H1 (cell line): ENCODE measurements at regions not wholly inside any gene's neighbourhood (a gene's known extent, or its start where the extent isn't known, plus 50 kb on each side); places are given as distances from the start of the nearest gene placed in this dataset.

Source experiments
- EP300 ChIP-seq, 2 experiments: IDR thresholded peaks; 1 replicate in 1 of 2; 2 replicates in 1 of 2; pipeline ENCODE4 v1.6.1; 2011 to 2012; ENCODE audit warnings: low read depth in 2 of 2, low read length in 2 of 2, mild to moderate bottlenecking in 2 of 2, borderline replicate concordance in 1 of 2, inconsistent platforms in 1 of 2, moderate library complexity in 1 of 2
- EZH2 ChIP-seq: fragments of 200-600 bp; sonication (generic); IDR thresholded peaks from 2 replicates; pipeline ENCODE4 v1.7.1; 2012; ENCODE audit warnings: low read depth, mild to moderate bottlenecking, moderate library complexity, low read length, inconsistent platforms; ENCODE audit not compliant: severe bottlenecking
- POLR2A ChIP-seq, 2 experiments: IDR thresholded peaks; 1 replicate in 1 of 2; 2 replicates in 1 of 2; pipeline ENCODE4 v1.6.1; 2011; ENCODE audit warnings: low read depth in 2 of 2, low read length in 2 of 2, mild to moderate bottlenecking in 2 of 2; ENCODE audit errors: control extremely low read depth in 1 of 2
- SRF ChIP-seq: IDR thresholded peaks from 2 replicates; pipeline ENCODE4 v1.6.1; 2011; ENCODE audit warnings: mild to moderate bottlenecking, low read depth, low read length, moderate library complexity
- TF ChIP-seq, protein P1 (sequence below), 3 experiments: IDR thresholded peaks; 1 replicate in 2 of 3; 2 replicates in 1 of 3; pipeline versions ENCODE4 v1.5.1 to v1.6.1; 2011; ENCODE audit warnings: low read length in 3 of 3, mild to moderate bottlenecking in 3 of 3, inconsistent platforms in 2 of 3, low read depth in 1 of 3, moderate library complexity in 1 of 3; ENCODE audit not compliant: insufficient read depth in 1 of 3; ENCODE audit errors: control extremely low read depth in 1 of 3

DNA sequence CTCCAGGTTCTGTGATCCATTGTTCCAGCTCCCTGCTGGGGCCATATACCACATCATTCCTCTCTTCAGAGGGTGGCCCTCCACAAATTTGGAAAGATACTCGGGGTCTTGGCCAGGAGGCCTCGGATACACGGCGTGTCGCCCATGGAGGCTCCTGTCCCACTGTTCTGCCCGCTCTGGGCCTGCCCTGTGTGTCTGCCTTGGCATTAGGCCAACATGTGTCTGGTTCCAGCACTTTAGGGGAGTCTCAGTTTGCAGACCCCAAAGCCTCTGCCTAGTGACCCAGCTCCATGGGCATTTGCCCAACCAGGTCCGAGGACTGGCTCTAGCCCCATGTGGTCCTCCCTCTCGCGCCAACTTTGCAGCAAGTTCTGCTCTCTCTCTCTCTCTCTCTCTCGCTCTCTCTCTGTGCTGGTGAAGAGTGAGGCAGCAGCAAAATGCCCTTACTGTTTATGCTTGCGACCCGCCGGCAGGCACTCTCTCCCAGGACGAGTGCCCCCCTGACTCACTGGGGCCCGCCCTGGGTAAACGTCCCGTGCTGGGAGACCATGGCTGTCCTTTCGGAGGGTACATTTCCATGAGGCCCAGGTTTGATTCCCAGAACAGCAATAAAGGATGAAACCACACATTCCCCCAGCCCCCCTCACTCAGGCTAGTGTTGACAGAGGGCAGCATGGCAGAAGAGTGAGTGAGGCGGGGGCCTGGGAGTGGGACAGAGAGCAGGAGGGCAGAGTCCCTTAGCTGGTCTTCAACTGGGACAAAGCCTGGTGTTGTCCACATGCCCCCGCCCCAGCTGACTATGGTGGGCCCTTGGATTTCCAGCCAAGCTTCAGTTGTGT is 77.9 kb downstream of the ISG20 start:
- TF ChIP-seq POLR2A (IDR thresholded peaks at IDR 0.05; ENCODE audit: control extremely low read depth in 1 of 2, low read depth in 2 of 2, low read length in 2 of 2) (no peak), SRF (no peak), EP300 (IDR thresholded peaks at IDR 0.05; ENCODE audit: borderline replicate concordance in 1 of 2, low read depth in 2 of 2, low read length in 2 of 2) (no peak), EZH2 (no peak)
- TF ChIP-seq, protein P1, sequence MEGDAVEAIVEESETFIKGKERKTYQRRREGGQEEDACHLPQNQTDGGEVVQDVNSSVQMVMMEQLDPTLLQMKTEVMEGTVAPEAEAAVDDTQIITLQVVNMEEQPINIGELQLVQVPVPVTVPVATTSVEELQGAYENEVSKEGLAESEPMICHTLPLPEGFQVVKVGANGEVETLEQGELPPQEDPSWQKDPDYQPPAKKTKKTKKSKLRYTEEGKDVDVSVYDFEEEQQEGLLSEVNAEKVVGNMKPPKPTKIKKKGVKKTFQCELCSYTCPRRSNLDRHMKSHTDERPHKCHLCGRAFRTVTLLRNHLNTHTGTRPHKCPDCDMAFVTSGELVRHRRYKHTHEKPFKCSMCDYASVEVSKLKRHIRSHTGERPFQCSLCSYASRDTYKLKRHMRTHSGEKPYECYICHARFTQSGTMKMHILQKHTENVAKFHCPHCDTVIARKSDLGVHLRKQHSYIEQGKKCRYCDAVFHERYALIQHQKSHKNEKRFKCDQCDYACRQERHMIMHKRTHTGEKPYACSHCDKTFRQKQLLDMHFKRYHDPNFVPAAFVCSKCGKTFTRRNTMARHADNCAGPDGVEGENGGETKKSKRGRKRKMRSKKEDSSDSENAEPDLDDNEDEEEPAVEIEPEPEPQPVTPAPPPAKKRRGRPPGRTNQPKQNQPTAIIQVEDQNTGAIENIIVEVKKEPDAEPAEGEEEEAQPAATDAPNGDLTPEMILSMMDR (IDR thresholded peaks at IDR 0.05; ENCODE audit: control extremely low read depth in 1 of 3, insufficient read depth in 1 of 3, low read depth in 1 of 3, low read length in 3 of 3) = no peak
